Heart left ventricle (tissue), 13 donors: ENCODE measurements at regions not wholly inside any gene's neighbourhood (a gene's known extent, or its start where the extent isn't known, plus 50 kb on each side); places are given as distances from the start of the nearest gene placed in this dataset.

ENCODE experiments used
- POLR2A ChIP-seq, 2 donors: fragments of 450-650 bp; IDR thresholded peaks; one replicate each; pipeline ENCODE4 v1.6.1; 2017; ENCODE audit warnings: antibody characterized with exemption in 2 of 2, mild to moderate bottlenecking in 2 of 2, moderate library complexity in 2 of 2
- TF ChIP-seq, protein P1 (sequence below), 12 donors: fragments of 200-600 bp; sonication (generic) in 4 of 12; IDR thresholded peaks; one replicate each; pipeline versions ENCODE4 v1.5.0 to v1.8.0; 2018 to 2022; ENCODE audit warnings: antibody characterized with exemption in 12 of 12, mild to moderate bottlenecking in 5 of 12
- donor health status: ischemic (EF 13 %, LVEDD 7.1; RV severe dilation, severe dysfunction).
- donor health status: DM: no; HTN: yes; CAD: no.
- donor health status: DM: no; HTN: no; CAD: no.
- donor health status: ischemic (EF 25% LVEDD 6.9; RV normal size, moderate dysfunction).
- donor health status: ischemic (EF 25% LVEDD 5.7; RV mildly dilated, moderate dysfunction).
- donor health status: ischemic (EF 35%, LVEDD 5.7; RV mildly dilated, moderate dysfunction).
- donor health status: nonischemic (EF 11% LVEDD 7.7; RV severe dilation, severe dysfunction).
- donor health status: DM: yes; HTN: yes; CAD: no.
- donor health status: PGD.
- donor health status: ischemic (EF 29% LVEDD 5.4; RV normal size, mild dysfunction).
- donor health status: nonischemic (EF 23%, LVEDD 6.1; RV moderate dilation, normal function).

DNA sequence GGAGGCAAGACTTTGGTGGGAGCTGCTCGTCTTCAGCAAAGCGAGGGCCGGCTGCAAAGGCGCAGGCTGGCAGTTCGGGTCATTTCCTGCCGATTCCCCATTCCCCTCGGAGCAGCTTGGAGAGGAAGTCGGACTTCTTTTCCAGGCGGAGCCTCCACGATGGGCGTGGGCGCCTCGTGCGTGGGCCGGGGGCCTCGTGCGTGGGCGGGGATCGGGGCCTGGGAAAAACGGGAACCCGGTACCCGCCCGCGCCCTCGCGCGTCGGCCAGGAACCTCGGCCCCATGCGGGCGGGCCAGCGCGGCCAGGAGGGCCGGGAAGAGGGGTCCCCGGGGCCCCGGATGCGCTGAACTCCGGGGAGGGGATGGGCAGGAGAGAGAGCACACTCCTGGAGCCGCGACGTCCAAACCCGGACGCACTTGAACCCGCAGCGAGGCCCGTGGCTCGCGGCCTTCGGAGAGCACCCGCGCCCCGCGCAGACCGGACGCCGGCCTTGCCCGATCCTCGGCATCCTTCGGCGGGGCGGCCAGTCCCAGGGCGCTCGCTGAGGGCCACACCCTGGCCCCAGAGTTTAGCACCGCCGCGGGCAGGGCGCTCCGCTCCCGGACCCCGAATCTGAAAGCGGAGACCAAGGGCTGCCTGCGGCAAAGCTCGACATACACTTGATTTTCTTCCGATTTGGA is 368.4 kb downstream of the MTX2 start:
- TF ChIP-seq POLR2A (IDR thresholded peaks at IDR 0.05), result no peak
- TF ChIP-seq, protein P1, sequence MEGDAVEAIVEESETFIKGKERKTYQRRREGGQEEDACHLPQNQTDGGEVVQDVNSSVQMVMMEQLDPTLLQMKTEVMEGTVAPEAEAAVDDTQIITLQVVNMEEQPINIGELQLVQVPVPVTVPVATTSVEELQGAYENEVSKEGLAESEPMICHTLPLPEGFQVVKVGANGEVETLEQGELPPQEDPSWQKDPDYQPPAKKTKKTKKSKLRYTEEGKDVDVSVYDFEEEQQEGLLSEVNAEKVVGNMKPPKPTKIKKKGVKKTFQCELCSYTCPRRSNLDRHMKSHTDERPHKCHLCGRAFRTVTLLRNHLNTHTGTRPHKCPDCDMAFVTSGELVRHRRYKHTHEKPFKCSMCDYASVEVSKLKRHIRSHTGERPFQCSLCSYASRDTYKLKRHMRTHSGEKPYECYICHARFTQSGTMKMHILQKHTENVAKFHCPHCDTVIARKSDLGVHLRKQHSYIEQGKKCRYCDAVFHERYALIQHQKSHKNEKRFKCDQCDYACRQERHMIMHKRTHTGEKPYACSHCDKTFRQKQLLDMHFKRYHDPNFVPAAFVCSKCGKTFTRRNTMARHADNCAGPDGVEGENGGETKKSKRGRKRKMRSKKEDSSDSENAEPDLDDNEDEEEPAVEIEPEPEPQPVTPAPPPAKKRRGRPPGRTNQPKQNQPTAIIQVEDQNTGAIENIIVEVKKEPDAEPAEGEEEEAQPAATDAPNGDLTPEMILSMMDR (IDR thresholded peaks at IDR 0.05), result no peak
